IPS-18c (cell line): ENCODE measurements at regions not wholly inside any gene's neighbourhood (a gene's known extent, or its start where the extent isn't known, plus 50 kb on each side); places are given as distances from the start of the nearest gene placed in this dataset.
"Not testable (repeated sequence)": the region's sequence is repeated elsewhere in the genome, so short reads cannot be mapped to it uniquely, and the experiment has no call there.

Experiments
- H3K4me3 ChIP-seq: 2 replicates; pipeline ENCODE4 v1.7.0; 2013; ENCODE audit warnings: low read depth, mild to moderate bottlenecking, low read length, moderate library complexity; ENCODE audit not compliant: insufficient read depth
- H3K9me3 ChIP-seq: one replicate; pipeline ENCODE4 v1.6.1; 2013; ENCODE audit warnings: mild to moderate bottlenecking, low read length, moderate library complexity; ENCODE audit not compliant: control insufficient read depth, insufficient read depth

DNA sequence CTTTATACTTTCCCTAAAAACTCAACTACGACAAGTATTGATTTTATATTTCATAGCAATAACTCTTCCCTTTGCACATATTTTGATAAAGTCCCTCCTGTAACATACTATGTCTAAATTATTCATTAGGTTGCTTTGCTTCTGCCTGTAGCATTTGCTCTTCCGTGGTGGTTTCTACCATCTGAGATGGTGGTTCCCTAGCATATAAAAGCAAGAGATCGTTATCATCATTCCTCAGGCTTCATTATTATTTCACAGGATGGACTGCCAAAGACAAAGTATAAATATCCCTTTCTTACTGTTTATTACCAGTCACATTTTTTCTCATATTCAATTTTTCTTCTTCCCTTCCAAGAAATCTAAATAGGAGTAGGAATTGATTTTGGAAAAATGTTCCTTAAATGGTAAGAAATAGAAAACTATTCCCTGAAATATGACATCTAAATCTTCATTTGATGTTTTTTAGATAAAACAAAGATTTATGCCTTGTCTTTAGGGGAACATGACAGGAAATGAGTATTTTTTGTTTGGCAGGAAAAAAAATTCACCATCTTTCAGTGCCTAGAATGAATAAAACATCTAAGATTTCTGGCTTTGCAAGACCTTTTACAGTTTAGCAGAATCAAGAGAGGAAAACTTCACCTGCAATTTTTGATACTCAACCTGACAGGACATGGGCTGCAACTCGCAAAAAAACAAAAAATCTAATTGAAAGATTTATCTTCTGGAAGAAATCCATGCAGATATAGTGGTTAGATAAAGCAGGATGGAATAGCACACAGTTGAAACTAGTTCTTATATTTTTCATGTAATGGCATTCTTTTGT lies 340.0 kb downstream of the SPRY2 start:
- no peak overlapping the region for H3K4me3 ChIP-seq
- H3K9me3 ChIP-seq: no peaks in the 10 kb centered on the region

GRCh38 chr13:79999601-80000000 lies 341.3 kb downstream of the SPRY2 start:
- H3K9me3 ChIP-seq: no peaks in the 10 kb centered on the region
- H3K4me3 ChIP-seq: no peak overlapping the region

GRCh38 chr13:79998381-79998880 lies 342.5 kb downstream of the SPRY2 start:
- no peaks in the 10 kb centered on the region for H3K9me3 ChIP-seq
- H3K4me3 ChIP-seq: no peak overlapping the region

DNA sequence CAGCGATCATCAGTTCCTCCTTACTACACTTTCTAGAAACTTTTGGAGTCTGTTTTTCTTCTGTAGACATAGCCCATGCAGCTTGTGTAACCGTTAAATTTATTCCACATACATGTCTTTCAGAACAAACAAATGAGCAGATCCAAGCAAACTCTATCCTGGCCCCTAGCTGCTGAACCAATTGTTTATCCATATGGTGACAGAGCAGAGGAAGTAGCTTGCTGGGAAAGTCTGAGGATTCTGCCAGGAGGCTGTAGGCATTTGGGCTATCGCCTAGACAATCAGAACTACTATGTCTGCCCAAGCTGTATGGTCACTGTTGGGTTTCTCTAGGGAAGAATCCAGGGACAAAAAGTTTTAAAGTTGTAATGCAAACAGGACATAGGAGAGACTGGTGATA lies 343.7 kb downstream of the SPRY2 start:
- H3K9me3 ChIP-seq: no peaks in the 10 kb centered on the region
- no peak overlapping the region for H3K4me3 ChIP-seq

- no peak overlapping the region for H3K4me3 ChIP-seq
- no peaks in the 10 kb centered on the region for H3K9me3 ChIP-seq
Measured at GRCh38 chr13:79995334-79995733, 345.6 kb downstream of the SPRY2 start.

DNA sequence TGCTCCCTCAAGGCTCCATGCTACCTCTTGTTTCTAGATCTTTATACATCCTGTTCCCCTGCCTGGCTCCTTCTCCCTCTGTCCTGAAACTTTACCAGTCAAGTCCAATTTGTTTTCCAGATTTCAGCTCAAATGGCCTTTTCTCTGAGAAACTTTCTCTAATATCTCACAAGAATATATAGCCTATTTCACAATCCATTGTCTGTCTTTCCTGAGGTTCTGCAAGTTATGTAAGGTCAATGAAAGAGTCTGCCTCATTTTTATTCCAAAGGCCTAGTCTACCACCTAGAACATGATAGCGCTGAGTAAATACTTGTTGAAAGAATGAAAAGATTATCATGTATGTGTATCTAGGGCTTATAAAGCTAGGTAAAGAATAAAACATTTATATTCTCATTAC lies 348.8 kb downstream of the SPRY2 start:
- Histone ChIP-seq H3K9me3 (no peaks in the 10 kb centered on the region), H3K4me3 (no peak overlapping the region)

GRCh38 chr13:79990048-79990447 lies 350.9 kb downstream of the SPRY2 start:
- H3K4me3 ChIP-seq: no peak overlapping the region
- H3K9me3 ChIP-seq: no peaks in the 10 kb centered on the region

DNA sequence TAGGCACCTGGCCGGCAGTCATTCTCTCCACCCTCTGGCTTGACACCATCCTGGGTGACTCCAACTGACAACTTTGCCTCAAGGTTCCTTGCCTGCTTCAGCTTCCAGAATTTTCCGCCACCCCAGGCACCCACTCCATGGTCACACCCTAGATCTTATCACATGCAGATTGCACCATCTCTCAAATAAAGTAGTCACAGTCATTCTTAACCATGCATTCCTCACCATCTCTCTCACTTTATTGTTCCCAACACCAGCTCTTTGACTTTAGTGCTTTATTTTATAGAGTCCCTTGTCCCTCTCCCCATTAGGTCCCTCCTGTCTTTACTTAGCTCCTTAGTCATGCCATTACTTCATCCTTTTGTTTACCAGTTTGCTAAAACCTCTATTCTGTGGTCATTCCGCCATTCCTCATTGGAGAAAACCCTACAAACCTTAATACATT lies 351.7 kb downstream of the SPRY2 start:
- no peak overlapping the region for H3K4me3 ChIP-seq
- H3K9me3 ChIP-seq: no peaks in the 10 kb centered on the region

DNA sequence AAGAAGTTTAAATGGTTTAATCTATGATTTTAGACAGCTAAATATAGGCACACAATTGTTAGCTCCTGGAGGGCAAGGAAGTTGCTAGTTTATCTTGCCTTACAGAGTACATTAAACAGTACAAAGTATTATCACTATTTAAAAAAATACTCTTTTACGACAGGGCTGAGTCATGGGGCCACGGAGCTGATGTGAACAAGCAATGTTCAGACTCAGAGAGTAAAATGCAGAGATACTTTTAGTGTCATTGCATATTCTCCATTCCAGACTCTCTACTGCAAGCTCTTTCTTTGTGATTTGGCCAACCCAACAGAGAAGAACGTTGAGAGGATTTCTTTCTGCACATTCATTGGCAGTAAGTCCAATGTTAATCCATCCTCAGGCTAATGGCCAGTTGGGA lies 352.4 kb downstream of the SPRY2 start:
- no peaks in the 10 kb centered on the region for H3K9me3 ChIP-seq
- no peak overlapping the region for H3K4me3 ChIP-seq

- Histone ChIP-seq H3K9me3 (no peaks in the 10 kb centered on the region), H3K4me3 (no peak overlapping the region)
Measured at GRCh38 chr13:79987761-79988160, 353.2 kb downstream of the SPRY2 start.

GRCh38 chr13:79987323-79987722 lies 353.6 kb downstream of the SPRY2 start:
- H3K4me3 ChIP-seq: no peak overlapping the region

GRCh38 chr13:79986890-79987289 lies 354.0 kb downstream of the SPRY2 start:
- H3K9me3 ChIP-seq: no peaks in the 10 kb centered on the region
- H3K4me3 ChIP-seq: no peak overlapping the region

More at GRCh38 chr13:79987323-79987722, 353.6 kb downstream of the SPRY2 start:
- no peaks in the 10 kb centered on the region for H3K9me3 ChIP-seq

- H3K9me3 ChIP-seq, H3K4me3 ChIP-seq: not testable (repeated sequence)
Measured at GRCh38 chr13:79974935-79975650, 365.8 kb downstream of the SPRY2 start.

DNA sequence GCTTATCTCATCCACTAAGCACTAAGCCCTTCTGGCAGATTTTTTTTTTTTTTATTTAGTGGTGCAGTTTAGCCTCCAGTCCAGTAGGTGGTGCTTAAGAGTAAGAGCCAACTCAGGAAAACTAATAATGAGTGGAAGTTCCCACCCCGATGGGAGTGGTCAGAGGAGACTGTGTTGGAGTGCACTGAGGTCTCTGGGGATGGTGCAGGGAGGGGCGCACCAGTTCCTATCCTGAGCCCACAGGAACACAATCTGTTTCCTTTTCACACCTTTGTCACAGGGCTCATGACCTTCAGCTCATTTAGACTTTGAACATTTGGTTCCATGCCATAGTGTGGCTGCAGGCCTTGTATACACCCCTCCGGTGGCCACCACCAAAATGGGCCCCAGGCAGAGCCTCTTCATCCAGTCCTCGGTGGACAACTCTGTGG lies 367.4 kb downstream of the SPRY2 start:
- Histone ChIP-seq H3K4me3 (no peak overlapping the region), H3K9me3 (peaks cover 8% of the 10 kb centered on the region)

- Histone ChIP-seq H3K4me3 (no peak overlapping the region), H3K9me3 (peaks cover 8% of the 10 kb centered on the region)
Measured at GRCh38 chr13:79972066-79972569, 368.8 kb downstream of the SPRY2 start.

GRCh38 chr13:79966493-79966895 lies 374.4 kb downstream of the SPRY2 start:
- H3K9me3 ChIP-seq: no peaks in the 10 kb centered on the region
- no peak overlapping the region for H3K4me3 ChIP-seq

DNA sequence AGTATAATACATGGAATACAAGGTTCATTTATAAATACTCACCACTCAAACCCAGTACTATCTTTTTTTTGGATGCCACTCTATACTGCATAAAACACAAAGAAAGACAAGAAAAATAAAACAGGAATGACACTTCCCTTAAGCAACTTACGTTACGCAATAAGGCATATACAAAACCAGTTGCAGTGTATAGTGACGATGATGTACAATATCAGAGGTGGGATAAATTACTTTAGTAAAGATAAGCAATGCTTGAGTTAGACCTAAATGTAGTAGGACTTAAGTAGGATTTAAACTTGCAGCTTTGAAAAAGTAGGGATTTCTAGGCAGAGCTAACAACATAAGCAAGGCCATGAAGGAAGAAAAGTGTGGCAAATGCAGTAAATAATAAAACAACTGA lies 374.9 kb downstream of the SPRY2 start:
- no peak overlapping the region for H3K4me3 ChIP-seq
- no peaks in the 10 kb centered on the region for H3K9me3 ChIP-seq

DNA sequence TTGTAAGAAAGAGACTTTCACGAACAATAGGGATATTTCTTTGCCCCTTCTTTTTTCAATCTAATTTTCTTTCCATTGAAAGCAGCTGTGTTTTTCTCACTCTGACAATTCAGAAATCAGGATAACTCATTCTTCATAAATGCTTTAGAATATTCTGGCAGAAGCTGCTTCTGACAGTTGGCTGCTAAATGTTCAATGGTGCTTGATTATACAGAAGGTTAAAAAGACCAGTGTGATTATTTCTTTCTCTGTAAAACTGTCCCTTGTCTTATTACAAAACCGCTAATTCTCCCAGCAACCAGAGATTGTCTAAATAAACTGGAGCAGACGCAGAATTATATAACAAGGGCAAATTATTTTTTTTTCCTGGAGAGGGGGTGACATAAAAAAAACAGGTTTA lies 394.4 kb downstream of the SPRY2 start:
- H3K9me3 ChIP-seq: no peaks in the 10 kb centered on the region
- no peak overlapping the region for H3K4me3 ChIP-seq
